ENCODE measurements at regions not wholly inside any gene's neighbourhood (a gene's known extent, or its start where the extent isn't known, plus 50 kb on each side); places are given as distances from the start of the nearest gene placed in this dataset.

DNA sequence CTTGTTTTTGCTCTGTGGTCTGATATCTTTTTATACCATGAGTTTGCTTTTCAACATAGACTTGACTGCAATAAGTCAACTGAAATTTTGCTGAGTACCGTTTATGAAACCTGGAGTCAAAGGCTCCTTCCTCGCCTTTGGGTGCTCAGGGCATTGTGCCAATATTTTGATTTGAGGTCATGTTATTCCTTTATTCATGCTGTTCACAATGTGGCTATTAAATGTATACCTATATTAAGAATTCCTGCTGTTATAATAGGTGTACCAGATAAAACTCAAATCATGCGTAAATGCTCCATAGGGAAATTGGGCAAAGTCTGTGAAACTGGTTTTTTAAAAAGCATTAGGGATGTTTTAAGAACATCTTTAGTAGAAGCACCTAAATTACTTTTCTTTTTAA lies 334.0 kb upstream of the NUDT12 start:
- TF ChIP-seq, protein P1, sequence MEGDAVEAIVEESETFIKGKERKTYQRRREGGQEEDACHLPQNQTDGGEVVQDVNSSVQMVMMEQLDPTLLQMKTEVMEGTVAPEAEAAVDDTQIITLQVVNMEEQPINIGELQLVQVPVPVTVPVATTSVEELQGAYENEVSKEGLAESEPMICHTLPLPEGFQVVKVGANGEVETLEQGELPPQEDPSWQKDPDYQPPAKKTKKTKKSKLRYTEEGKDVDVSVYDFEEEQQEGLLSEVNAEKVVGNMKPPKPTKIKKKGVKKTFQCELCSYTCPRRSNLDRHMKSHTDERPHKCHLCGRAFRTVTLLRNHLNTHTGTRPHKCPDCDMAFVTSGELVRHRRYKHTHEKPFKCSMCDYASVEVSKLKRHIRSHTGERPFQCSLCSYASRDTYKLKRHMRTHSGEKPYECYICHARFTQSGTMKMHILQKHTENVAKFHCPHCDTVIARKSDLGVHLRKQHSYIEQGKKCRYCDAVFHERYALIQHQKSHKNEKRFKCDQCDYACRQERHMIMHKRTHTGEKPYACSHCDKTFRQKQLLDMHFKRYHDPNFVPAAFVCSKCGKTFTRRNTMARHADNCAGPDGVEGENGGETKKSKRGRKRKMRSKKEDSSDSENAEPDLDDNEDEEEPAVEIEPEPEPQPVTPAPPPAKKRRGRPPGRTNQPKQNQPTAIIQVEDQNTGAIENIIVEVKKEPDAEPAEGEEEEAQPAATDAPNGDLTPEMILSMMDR (IDR thresholded peaks at IDR 0.05; ENCODE audit: low read length) = no peak
- no peak for TF ChIP-seq EZH2 (IDR thresholded peaks at IDR 0.05; ENCODE audit: borderline replicate concordance, low read length)
